Tibial nerve (tissue), 4 donors: ENCODE measurements at regions not wholly inside any gene's neighbourhood (a gene's known extent, or its start where the extent isn't known, plus 50 kb on each side); places are given as distances from the start of the nearest gene placed in this dataset.
"Not testable (repeated sequence)": the region's sequence is repeated elsewhere in the genome, so short reads cannot be mapped to it uniquely, and the experiment has no call there.

Experiments
- DNase-seq, 2 donors: peaks; one replicate each; pipeline ENCODE4 v3.0.0-alpha.2; 2019; ENCODE audit warnings: low spot score in 2 of 2
- H3K27ac ChIP-seq, 4 donors: fragments of 200-600 bp; sonication (generic) in 3 of 4; one replicate each; pipeline ENCODE4 v1.5.1; 2017 to 2019; ENCODE audit warnings: mild to moderate bottlenecking in 1 of 4
- H3K27me3 ChIP-seq, 2 donors: fragments of 200-600 bp; sonication (generic) in 1 of 2; one replicate each; pipeline versions ENCODE4 v1.5.1 to v1.6.0; 2017 to 2019
- H3K36me3 ChIP-seq, 3 donors: fragments of 200-600 bp; sonication (generic); one replicate each; pipeline ENCODE4 v1.5.1; 2018 to 2019
- H3K4me1 ChIP-seq, 4 donors: fragments of 200-600 bp; sonication (generic) in 3 of 4; one replicate each; pipeline ENCODE4 v1.5.1; 2017 to 2019
- H3K4me3 ChIP-seq, 4 donors: fragments of 200-600 bp; sonication (generic) in 3 of 4; one replicate each; pipeline ENCODE4 v1.5.1; 2017 to 2019; ENCODE audit warnings: mild to moderate bottlenecking in 1 of 4, moderate library complexity in 1 of 4
- H3K9me3 ChIP-seq, 4 donors: fragments of 200-600 bp; sonication (generic) in 3 of 4; one replicate each; pipeline ENCODE4 v1.5.1; 2017 to 2019
- CTCF ChIP-seq, 5 experiments: fragments of 200-600 bp in 3 of 5; fragments of 450-650 bp in 2 of 5; sonication (generic) in 3 of 5; IDR thresholded peaks; one replicate each; pipeline ENCODE4 v1.5.1; 2016 to 2019; ENCODE audit warnings: antibody characterized with exemption in 5 of 5, mild to moderate bottlenecking in 3 of 5, moderate library complexity in 2 of 5
- EP300 ChIP-seq, 2 donors: sonication (generic); formaldehyde crosslinking; IDR thresholded peaks; one replicate each; pipeline ENCODE4 v1.6.1; 2017; ENCODE audit warnings: antibody characterized with exemption in 2 of 2, mild to moderate bottlenecking in 1 of 2
- POLR2A ChIP-seq, 2 donors: fragments of 450-650 bp; IDR thresholded peaks; one replicate each; pipeline ENCODE4 v1.6.1; 2017; ENCODE audit warnings: antibody characterized with exemption in 2 of 2, mild to moderate bottlenecking in 2 of 2, moderate library complexity in 2 of 2
- WGBS, 2 donors: methylation state at CpG; one replicate each; pipeline ENCODE4 v1.1.5; 2018; 5-methylcytosine and 5-hydroxymethylcytosine counted together

GRCh38 chr1:192880231-192880630 is 71.4 kb downstream of the RGS2 start:
- 50 to 71% methylated on average over 1 of the region's 1 CpG for WGBS, 2 donors
- Histone ChIP-seq H3K4me3 (no peak overlapping the region), H3K36me3 (no peaks in the 10 kb centered on the region), H3K27me3 (no peaks in the 10 kb centered on the region), H3K27ac (no peak overlapping the region), H3K9me3 (no peaks in the 10 kb centered on the region), H3K4me1 (peaks cover 0 to 7% (median 0%) of the 10 kb centered on the region in 4 donors)
- TF ChIP-seq CTCF (IDR thresholded peaks at IDR 0.05): no peak
- no peak for DNase-seq

GRCh38 chr1:192884241-192884640 is 75.4 kb downstream of the RGS2 start:
- Histone ChIP-seq H3K27me3 (no peaks in the 10 kb centered on the region), H3K9me3 (no peaks in the 10 kb centered on the region), H3K4me3 (no peak overlapping the region), H3K27ac (no peak overlapping the region), H3K4me1 (peaks cover 0 to 8% (median 0%) of the 10 kb centered on the region in 4 donors), H3K36me3 (no peaks in the 10 kb centered on the region)
- DNase-seq: no peak
- no peak for TF ChIP-seq CTCF (IDR thresholded peaks at IDR 0.05)
- no peak for TF ChIP-seq EP300 (IDR thresholded peaks at IDR 0.05)
- 63 to 67% methylated on average over 5 of the region's 5 CpGs for WGBS, 2 donors

GRCh38 chr1:192885387-192885786 is 76.5 kb downstream of the RGS2 start:
- H3K4me3 ChIP-seq, DNase-seq: not testable (repeated sequence)

GRCh38 chr1:192887426-192887825 is 78.6 kb downstream of the RGS2 start:
- DNase-seq: no peak
- no peak overlapping the region for H3K27ac ChIP-seq
- no peaks in the 10 kb centered on the region for H3K36me3 ChIP-seq
- peaks cover 0 to 8% (median 0%) of the 10 kb centered on the region in 4 donors for H3K4me1 ChIP-seq
- no peak overlapping the region for H3K4me3 ChIP-seq
- no peaks in the 10 kb centered on the region for H3K27me3 ChIP-seq
- WGBS, 2 donors: 68 to 76% methylated on average over 4 of the region's 4 CpGs
- H3K9me3 ChIP-seq: peaks cover 0 to 5% (median 0%) of the 10 kb centered on the region in 4 donors
- TF ChIP-seq CTCF (IDR thresholded peaks at IDR 0.05): no peak
- no peak for TF ChIP-seq POLR2A (IDR thresholded peaks at IDR 0.05)
- no peak for TF ChIP-seq EP300 (IDR thresholded peaks at IDR 0.05)

More at GRCh38 chr1:192885387-192885786, 76.5 kb downstream of the RGS2 start:
- not testable (repeated sequence) for H3K27ac ChIP-seq, H3K27me3 ChIP-seq, H3K9me3 ChIP-seq, H3K4me1 ChIP-seq, H3K36me3 ChIP-seq
- 17 to 22% methylated on average over 3 of the region's 3 CpGs for WGBS, 2 donors

GRCh38 chr1:192888574-192888973 is 79.7 kb downstream of the RGS2 start:
- no peak for TF ChIP-seq POLR2A (IDR thresholded peaks at IDR 0.05)
- no peak for TF ChIP-seq EP300 (IDR thresholded peaks at IDR 0.05)
- no peak for TF ChIP-seq CTCF (IDR thresholded peaks at IDR 0.05)
- Histone ChIP-seq H3K9me3 (peaks cover 0 to 5% (median 0%) of the 10 kb centered on the region in 4 donors), H3K36me3 (no peaks in the 10 kb centered on the region), H3K27me3 (no peaks in the 10 kb centered on the region), H3K4me3 (no peak overlapping the region), H3K4me1 (peaks cover 0 to 8% (median 0%) of the 10 kb centered on the region in 4 donors), H3K27ac (no peak overlapping the region)
- 63 to 67% methylated on average over 3 of the region's 3 CpGs for WGBS, 2 donors
- DNase-seq: no peak

GRCh38 chr1:192889082-192889481 is 80.2 kb downstream of the RGS2 start:
- Histone ChIP-seq H3K9me3 (peaks cover 0 to 5% (median 0%) of the 10 kb centered on the region in 4 donors), H3K4me1 (peaks cover 0 to 8% (median 0%) of the 10 kb centered on the region in 4 donors), H3K36me3 (no peaks in the 10 kb centered on the region), H3K4me3 (no peak overlapping the region), H3K27ac (no peak overlapping the region), H3K27me3 (no peaks in the 10 kb centered on the region)
- 79 to 86% methylated on average over 4 of the region's 4 CpGs for WGBS, 2 donors
- DNase-seq: no peak
- TF ChIP-seq POLR2A (IDR thresholded peaks at IDR 0.05) (no peak), CTCF (IDR thresholded peaks at IDR 0.05) (no peak), EP300 (IDR thresholded peaks at IDR 0.05) (no peak)
